Inflammatory macrophage treated with lipopolysaccharide for 4 hours (primary cell): ENCODE measurements at regions not wholly inside any gene's neighbourhood (a gene's known extent, or its start where the extent isn't known, plus 50 kb on each side); places are given as distances from the start of the nearest gene placed in this dataset.
"Not testable (repeated sequence)": the region's sequence is repeated elsewhere in the genome, so short reads cannot be mapped to it uniquely, and the experiment has no call there.

Experiments used
- DNase-seq: peaks from one replicate; pipeline ENCODE4 v3.0.0-alpha.2; 2020

DNA sequence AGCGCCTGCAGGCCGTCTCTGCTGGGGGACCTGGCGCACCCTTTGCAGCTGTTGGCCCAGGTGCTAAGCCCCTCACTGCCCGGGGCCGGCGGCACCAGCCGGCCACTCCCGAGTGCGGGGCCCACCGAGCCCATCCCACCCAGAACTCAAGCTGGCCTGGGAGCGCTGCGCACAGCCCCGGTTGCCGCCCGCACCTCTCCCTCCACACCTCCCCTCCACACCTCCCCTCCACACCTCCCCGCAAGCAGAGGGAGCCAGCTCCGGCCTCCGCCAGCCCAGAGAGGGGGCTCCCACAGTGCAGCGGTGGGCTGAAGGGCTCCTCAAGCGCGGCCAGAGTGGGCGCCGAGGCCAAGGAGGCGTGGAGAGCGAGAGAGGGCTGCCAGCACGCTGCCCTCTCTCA lies 177.8 kb upstream of the KAZN start:
- DNase-seq, result no peak

DNA sequence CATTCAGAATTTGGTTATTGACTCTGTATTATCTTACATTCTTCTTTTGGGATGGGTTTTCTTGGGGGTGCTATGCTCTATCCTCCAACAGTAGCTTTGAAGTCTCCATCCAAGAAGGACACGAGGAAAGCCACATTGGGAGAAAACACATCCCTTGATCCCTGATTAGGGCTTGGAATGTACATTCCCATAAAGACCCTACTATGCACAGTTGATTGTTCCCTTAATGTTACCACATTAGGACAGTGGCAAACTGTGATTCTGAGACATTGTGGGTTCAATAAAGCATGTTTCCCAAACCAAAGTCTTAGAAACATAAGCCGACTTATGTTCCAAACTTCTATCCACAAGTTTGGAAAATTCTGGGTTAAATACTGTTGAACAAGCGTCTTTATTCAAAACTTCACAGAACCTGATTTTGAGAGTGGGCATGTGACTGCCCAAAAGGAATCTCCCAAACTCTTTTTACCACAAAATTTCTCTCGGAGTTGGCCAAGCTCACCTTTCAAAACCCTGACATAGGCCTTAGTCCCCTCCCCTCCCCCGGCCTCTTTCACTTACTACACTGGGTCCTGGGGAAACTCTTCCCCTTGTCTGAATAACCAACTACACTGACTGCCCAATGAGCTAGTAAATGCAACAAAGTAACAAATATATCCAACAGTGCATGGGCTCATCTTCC lies 177.0 kb upstream of the KAZN start:
- no peak for DNase-seq

DNA sequence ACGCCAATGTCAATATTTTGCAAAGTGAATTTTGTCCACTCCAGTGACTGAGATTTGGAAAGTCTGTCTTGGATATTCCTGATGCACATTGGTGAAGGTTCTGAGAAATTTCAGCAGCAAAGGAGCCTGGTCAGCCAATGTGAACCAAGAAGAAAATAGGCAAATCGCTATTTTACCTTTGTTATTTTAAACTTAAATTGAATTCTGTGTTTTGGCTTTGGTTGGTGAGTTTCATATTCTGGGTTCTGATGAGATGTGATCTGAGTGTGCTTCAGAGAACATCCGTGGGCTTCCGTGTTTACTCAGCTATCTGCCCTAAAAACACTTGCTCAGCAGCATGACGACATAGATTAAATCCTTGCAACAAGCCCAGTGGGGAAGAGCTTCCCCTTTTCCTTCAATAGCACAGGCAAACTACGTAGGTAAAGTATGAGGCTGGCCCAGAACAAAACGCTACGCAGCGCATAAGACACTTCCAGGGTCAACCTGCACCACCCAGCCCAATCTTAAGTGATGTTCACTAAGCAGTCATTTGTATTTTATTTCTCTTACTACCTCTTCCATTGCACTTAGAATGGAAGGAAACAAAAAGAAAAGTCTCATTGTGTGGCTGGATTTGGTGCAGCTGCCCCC lies 176.4 kb upstream of the KAZN start:
- DNase-seq, result peak; percentile 12

DNA sequence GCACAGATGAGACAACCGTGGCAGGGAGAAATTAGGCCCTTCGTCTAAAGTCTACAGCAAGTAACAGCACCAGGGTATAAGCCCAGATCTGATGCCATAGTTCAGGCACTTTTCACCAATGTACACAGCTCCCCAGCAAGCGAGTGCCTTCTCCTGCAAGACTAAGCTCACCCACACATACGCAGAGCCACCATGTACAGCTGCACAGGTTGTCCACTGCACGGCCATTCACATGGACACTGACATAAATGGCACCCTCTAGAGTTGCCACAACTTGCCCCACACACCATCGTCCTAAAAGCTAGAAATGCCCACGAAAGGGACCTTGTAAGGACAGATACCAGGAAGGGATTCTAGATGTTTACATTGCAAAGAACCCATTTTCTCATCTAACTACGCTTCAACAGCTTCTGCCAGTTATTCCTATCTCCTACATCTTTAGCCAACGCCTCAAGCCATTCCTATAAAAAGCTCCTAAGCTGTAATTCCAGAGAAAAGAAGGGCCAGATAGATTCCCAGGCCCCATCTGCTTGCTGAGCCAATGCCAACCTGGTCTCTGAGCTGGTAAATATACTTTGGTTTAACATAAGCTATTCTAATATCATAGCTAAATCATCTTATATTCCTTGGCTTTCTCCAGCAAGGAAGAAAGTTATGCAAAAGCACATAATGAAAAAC lies 174.0 kb upstream of the KAZN start:
- no peak for DNase-seq

DNA sequence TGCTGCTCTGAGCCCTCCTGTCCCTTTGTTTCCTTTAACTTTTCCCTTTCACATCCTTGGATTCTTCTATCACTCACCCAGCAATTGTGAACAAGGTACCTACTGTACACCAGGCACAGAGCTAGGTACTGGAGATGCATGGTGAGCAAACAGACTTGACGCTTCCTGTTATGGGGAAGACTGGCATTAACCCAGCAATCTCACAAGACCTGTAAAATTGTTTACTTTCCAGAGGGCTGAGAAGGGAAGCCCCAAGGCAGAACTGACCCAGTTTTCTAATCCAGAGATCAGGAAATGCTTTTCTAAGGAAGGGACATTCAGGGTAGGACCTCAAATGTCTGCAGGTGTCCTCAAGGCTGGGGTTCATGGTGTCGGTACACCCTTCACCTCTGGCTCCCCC lies 171.6 kb upstream of the KAZN start:
- DNase-seq, result no peak

DNA sequence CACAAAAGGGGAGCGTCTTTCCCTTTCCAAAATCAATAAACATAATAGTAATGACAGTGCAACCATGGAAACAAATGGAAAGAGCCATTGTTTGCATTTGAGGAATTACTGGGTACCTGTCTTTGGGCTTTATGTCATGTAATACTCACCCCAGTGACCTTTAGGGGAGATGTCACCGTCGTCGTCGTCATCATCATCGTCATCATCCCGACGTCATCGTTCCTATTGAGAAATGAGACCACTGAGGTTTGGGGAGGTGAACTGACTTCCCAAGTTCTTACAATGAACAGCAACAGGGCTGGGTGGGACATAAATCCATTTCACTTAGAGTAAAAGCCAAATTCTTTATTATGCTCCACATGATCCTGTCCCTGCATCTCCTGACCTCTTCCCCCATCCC lies 168.9 kb upstream of the KAZN start:
- DNase-seq, result no peak

DNA sequence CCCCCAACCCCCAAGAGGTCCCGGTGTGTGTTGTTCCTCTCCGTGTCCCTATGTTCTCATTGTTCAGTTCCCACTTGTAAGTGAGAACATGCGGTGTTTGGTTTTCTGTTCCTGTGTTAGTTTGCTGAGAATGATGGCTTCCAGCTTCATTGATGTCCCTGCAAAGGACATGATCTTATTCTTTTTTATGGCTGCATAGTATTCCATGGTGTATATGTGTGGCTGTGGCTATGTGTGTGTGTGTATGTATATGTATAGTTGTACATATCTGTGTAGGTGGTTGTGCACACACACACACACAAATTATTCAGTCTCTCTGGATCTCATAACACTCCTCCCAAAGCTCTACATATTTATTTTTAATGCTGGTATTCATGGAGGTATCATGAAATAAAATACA lies 165.8 kb upstream of the KAZN start:
- not testable (repeated sequence) for DNase-seq

DNA sequence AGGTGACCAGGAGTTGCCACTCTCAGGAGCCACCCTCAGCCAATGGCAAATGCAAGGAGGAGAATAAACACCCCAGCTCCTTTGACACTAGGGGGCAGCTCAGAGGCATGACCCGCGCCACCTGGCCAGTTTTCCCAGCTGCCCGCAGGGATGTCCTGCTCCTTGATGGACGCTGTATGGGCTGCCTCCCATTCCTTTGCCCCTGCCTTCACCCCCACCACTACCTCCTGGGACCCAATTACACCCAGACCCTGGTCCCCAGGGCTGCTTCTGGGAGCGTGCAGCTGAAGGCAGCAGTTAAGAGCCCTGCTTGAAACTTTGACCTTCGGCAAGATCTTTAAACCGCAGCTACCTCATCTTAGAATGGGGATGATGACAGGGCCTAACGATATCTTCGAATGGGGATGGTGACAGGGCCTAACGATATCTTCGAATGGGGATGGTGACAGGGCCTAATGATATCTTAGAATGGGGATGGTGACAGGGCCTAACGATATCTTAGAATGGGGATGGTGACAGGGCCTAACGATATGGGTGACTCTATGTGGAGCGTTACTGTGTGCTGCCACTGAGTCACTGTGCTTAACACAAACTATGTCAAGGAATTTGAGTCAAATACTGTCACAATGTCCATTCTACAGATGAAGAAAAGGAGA lies 163.0 kb upstream of the KAZN start:
- no peak for DNase-seq

DNA sequence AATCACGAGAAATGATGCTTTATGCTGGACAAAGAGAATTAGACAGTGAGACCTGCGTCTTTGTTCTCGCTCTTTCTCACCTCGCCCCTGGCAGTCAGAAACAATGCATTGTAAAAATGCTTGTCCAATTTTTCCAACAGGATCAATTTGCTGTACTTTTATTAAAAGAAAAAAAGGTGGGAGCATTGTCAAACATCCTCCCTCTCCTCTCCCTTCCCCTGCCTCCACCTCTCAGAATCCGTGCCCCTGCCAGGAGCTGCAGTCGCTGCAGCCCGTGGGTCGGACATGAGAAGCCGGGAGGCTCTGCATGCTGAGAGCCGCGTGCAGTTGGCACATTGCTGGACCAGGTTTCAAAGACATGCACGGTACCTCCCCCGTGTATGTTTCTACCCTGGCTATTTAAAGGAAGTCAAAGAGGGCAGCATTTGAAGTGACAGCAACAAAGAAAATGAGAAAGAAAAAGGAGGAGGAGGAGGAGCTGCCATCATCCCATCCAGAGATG lies 161.0 kb upstream of the KAZN start:
- no peak for DNase-seq

DNA sequence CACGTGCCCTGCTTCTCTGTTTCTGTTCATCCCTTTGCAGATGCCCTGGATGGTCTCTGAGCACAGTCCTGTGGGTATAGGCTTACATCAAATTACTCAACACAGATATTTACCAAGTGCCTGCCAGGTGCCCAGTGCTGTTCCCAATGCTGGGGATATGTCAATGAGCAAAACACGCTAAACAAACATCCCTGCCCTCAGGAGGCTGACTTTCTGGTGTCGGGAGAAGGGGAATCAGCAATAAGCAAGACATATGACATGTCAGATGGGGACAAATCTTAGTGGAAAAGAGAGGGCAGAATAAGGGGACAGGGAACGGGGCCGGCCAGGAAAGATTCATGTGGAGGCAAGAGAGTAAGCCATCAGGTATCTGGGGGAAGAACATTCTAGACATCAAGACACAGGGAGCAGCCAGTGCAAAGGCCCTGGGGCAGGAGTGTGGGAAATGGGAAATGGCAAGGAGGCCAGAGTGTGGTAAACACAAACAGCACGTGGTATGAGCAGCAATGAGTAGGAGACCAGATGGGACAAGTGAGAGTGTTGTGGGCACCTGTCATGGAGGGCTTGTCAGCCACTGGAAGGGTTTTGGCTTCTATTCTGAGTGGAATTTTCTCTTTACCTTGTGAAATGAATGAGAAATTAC lies 160.2 kb upstream of the KAZN start:
- no peak for DNase-seq

DNA sequence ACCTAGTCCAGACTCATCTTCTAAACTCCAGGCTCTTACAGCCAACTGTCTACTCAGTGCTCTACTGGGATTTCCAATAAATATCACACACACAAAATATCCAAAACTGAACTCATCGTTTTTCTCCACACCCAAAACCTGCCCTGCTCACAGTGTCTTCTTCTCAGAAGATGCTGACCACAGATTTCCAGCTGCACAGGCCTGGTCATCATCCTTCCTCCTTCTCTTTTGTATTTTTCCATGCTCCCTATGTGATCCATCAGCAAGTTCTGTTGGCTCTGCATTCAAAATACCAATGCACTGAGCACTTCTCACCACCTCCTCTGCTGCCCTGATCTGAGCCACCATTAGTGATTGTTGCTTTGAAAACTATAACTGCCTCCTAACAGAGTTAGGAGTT lies 159.5 kb upstream of the KAZN start:
- no peak for DNase-seq

DNA sequence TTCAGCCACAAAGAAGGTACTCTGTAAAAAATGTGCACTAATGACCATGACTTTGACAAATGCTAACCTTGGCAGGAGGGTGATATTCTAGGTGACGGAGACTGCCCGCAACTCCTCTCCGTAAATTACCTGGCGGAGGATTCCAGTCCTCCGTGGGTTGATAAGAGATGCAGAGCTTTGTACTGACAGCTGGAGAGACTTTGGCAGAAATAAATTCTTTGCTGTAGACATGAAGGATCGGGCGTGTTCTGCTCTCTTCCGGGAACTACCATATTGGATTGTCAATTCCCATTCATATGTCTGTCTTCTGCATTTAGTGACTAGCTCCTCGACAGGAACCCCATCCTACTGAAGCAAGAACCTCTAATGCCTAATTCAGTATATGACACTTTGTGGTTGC lies 158.3 kb upstream of the KAZN start:
- no peak for DNase-seq

DNA sequence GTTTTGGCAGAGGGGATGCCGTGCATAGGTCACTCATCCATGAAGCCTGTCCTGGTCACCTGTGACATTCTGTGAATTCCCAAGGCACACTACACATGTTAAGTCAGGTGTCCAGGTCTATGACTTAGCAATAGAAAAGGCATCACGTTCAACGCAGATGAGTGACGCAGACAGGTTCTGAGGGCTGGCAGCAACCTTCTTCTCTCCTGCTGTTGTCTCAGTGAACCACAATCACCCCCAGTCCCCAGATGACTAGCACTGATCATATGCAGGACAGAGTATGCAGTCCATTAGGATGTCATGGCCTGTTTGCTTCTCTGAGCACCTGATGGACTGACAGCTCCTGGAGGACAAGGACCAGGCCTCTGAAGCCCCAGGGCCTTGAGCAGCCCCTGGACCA lies 157.8 kb upstream of the KAZN start:
- DNase-seq, result no peak

DNA sequence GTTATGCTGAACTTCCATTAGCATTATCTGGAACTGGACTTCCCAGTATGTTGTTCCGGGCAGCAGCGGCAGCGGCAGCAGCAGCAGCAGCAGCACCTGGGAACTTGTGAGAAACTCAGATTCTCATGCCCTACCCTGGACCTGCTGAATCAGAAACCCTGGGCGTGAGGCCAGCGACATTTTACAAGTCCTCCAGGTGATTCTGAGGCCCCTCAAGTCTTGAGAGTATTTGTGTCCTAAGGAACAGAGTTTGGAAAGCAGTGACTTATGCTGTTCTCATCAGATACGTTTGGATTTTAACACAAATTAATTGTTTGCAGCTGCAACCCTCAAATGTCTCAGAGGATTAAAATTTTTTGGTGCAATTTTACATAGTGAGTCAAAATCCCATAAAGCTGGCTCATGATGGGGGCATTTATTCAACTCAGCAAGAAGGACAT lies 157.2 kb upstream of the KAZN start:
- no peak for DNase-seq

DNA sequence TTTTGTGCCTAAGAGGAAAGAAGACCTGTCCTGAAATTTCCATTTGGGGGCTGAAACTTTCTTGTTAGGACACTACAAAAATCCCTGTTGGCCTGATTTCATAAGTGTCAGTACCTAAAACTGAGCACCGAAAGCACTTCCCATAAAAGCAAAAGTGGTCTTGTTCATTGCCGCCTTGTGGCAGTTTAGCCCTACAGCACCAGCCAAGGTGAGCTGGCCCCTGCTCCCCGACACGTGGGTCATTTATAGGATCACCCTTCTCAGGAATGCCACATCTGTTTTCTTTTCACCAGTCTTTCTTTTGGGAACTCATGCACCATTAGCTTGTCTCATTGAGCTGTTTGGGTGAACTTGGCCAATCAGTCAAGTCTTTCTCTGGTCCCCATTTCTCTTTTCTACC lies 155.8 kb upstream of the KAZN start:
- no peak for DNase-seq

DNA sequence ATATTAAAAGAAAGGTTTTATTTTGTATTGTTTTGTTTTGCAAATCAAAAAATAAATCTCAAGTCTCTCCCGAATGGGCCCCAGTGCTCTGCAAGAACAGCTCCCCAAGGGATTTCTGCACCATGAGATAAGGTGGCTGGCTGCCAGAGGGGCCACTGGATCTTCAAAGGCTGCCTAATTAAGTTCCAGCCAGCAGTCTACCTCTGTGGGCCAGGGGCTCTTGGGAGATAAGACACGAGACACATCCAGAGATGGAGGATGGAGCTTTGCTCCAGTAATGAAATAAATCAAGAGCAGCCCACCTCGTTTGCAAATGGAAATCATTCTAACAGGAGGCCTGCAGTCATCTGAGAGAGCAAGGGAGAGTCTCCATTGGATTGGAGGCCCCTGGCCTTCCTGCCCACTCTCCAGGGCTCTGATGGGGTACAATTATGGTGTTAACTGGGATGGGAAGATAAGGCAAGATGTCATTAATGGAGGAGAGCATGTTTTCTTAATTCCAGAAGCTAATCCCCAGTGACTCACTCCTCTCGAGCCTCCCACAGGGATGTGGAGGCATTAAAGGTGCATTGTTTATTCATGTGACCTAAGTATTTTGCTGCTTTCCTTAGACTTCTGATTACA lies 155.2 kb upstream of the KAZN start:
- DNase-seq, result no peak

DNA sequence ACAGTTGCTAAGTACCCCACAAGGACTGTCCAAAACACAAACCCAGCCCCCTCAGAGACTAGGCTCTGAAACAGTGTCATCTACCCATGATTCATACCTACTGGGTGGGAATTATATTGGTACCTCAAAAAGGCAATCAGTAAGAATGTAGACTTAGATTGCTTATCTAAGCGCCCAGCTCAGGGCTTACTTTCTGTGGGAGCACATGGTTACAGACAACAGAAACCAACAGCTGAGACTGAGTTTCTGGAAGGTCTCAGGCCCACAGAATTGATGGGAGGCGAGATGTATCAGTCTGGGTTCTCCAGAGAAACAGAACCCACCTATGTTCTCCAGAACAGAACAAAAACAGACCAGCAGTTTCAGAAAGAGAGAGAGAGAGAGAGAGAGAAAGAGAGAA lies 147.3 kb upstream of the KAZN start:
- no peak for DNase-seq

DNA sequence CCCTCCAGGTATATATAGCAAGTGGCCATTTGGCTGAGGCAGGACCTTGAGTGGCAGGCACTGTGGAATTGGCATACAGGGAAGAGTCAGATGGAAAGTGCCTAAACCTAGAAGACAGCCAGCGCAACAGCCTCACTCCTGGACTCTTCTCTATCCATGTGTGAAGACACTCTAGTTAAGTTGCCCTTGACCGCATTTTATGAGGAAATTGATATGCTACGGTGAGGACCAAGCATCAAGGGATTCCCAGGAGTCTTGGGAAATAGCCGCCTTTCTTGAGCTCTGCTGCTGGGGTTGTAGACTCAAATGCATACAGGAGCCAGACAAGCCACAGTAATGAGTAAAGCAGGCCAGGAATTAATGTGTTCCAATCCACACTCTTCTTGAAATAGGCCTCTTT lies 145.9 kb upstream of the KAZN start:
- DNase-seq, result no peak

DNA sequence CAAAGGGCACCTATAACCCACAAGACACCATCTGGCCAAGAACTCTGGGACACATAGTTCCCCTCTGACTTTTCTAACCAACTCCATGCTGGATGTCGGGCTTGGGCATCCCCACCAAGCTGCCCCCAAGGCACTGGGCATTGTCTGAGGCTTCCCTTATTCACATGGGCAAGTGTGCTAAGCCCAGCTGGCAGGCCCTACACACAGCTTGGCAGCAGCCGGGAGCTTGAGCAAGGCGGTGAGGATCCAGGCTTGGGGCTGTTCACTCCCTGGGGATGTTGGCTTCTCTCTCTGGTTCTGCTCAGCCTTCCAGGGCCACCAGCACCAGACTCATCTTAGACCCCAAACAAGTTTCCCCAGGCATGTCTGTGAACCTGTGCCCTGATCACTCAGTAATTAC lies 138.3 kb upstream of the KAZN start:
- no peak for DNase-seq

DNA sequence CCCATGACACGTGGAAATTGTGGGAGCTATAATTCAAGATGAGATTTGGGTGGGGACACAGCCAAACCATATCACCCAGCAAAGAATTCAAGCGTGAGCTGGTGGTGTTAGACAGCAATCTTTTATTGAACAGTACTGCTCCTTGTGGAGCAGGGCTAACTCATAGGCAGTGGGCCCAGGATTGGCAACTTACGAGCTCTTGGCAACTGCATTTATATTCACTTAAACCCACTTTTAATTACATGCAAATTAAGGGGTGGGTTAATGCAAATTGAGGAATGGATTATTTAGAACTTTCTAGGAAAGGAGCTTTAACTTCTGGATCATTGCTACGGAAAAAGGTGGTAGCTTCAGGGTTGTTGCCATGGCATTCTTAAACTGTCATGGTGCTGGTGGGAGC lies 135.6 kb upstream of the KAZN start:
- no peak for DNase-seq

DNA sequence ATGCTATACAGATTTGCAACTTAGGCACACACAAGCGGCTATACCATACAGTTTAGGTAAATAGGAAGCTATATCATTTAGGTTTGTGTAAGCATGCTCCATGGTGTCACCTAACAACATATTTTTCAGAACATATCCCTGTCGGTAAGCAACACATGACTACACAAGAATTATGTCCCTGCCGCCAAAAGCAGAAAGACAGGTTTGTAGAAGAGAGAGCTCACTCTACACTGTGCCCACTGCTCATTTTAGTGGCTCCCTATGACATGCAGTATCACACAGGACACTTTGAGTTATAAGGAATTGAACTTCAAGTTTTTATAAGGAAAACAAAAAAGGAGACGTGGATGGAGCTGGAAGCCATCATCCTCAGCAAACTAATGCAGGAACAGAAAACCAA lies 132.5 kb upstream of the KAZN start:
- no peak for DNase-seq

DNA sequence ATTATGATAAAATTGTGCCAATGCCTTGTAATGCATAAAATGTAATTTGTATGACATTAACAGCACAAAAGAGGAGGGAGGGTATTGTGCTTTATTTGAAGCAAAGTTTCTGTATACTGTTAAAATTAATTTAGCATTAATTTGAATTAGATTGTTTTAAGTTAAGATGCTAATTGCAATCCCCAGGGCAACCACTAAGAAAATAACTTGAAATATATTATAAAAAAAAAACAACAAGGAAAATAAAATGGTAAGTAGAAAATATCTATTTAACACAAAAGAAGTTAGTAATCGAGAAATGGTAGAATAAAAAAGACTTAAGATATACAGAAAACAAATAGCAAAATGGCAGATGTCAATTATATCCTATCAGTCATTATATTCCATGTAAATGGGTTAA lies 131.4 kb upstream of the KAZN start:
- no peak for DNase-seq

DNA sequence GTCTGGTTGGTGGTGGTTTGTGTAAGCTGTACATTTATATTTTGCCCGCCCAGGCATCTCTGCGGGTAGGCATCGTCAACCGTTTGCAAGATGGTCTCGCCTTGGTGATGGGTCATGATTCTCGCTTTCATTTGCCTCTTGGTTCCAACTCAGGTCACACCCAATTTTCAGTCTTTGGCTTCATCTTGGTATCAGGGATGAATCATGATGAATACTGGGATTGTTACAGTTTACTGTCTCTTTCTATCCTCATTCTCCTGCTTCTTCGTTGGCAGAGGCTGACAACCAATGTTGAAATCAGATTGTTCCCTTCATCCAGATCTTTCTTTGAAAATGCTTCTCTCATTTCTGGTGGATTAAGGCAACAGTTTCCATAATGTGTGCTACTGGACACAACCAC lies 129.7 kb upstream of the KAZN start:
- DNase-seq, result no peak
